DMS53 treated with DMSO at 0.1 percent for 48 hours (cell line): ENCODE measurements at regions not wholly inside any gene's neighbourhood (a gene's known extent, or its start where the extent isn't known, plus 50 kb on each side); places are given as distances from the start of the nearest gene placed in this dataset.

Experiments used
- DNase-seq: peaks from one replicate; lab custom pipeline; 2025; ENCODE audit not compliant: unreplicated experiment; lab: John Stamatoyannopoulos, UW

- no peak for DNase-seq
Observed at GRCh38 chr11:110797453-110797852, 85.2 kb upstream of the ARHGAP20 start.

GRCh38 chr11:110795112-110795624 lies 82.9 kb upstream of the ARHGAP20 start:
- no peak for DNase-seq

GRCh38 chr11:110793556-110793955 lies 81.3 kb upstream of the ARHGAP20 start:
- no peak for DNase-seq

GRCh38 chr11:110791621-110792020 lies 79.4 kb upstream of the ARHGAP20 start:
- no peak for DNase-seq

- DNase-seq: no peak
Observed at GRCh38 chr11:110787680-110788079, 75.4 kb upstream of the ARHGAP20 start.

- DNase-seq: no peak
Observed at GRCh38 chr11:110786226-110786902, 74.1 kb upstream of the ARHGAP20 start.

- no peak for DNase-seq
Observed at GRCh38 chr11:110785398-110785797, 73.2 kb upstream of the ARHGAP20 start.

- DNase-seq: no peak
Observed at GRCh38 chr11:110782616-110783015, 70.4 kb upstream of the ARHGAP20 start.

GRCh38 chr11:110779108-110779507 lies 66.9 kb upstream of the ARHGAP20 start:
- no peak for DNase-seq

- no peak for DNase-seq
Observed at GRCh38 chr11:110778343-110778742, 66.1 kb upstream of the ARHGAP20 start.

GRCh38 chr11:110777775-110778174 lies 65.5 kb upstream of the ARHGAP20 start:
- no peak for DNase-seq

- no peak for DNase-seq
Observed at GRCh38 chr11:110776081-110776480, 63.8 kb upstream of the ARHGAP20 start.

GRCh38 chr11:110774138-110775014 lies 62.1 kb upstream of the ARHGAP20 start:
- DNase-seq: no peak

- no peak for DNase-seq
Observed at GRCh38 chr11:110773442-110773841, 61.2 kb upstream of the ARHGAP20 start.

GRCh38 chr11:110772863-110773262 lies 60.6 kb upstream of the ARHGAP20 start:
- no peak for DNase-seq

GRCh38 chr11:110766316-110766715 lies 54.1 kb upstream of the ARHGAP20 start:
- no peak for DNase-seq

- no peak for DNase-seq
Observed at GRCh38 chr11:110764485-110764884, 52.2 kb upstream of the ARHGAP20 start.

GRCh38 chr11:110763249-110764011 lies 51.2 kb upstream of the ARHGAP20 start:
- no peak for DNase-seq

GRCh38 chr11:110762590-110762989 lies 50.4 kb upstream of the ARHGAP20 start:
- no peak for DNase-seq
